H9 (cell line): ENCODE measurements at regions not wholly inside any gene's neighbourhood (a gene's known extent, or its start where the extent isn't known, plus 50 kb on each side); places are given as distances from the start of the nearest gene placed in this dataset.

ENCODE experiments used
- DNase-seq: peaks from one replicate; pipeline ENCODE4 v3.0.0-alpha.2; 2017
- H2AFZ ChIP-seq: one replicate; pipeline ENCODE4 v1.6.1; 2013; ENCODE audit warnings: mild to moderate bottlenecking, low read length, control low read depth, moderate library complexity
- H2AK5ac ChIP-seq: 2 replicates; pipeline ENCODE4 v1.6.1; 2013; ENCODE audit warnings: low read length, control low read depth, mixed read lengths; ENCODE audit not compliant: insufficient read length
- H2BK120ac ChIP-seq: one replicate; pipeline ENCODE4 v1.6.1; 2013; ENCODE audit warnings: low read depth, mild to moderate bottlenecking, low read length, control low read depth, inconsistent platforms; ENCODE audit not compliant: poor library complexity, severe bottlenecking
- H2BK12ac ChIP-seq: 2 replicates; pipeline ENCODE4 v1.6.1; 2013; ENCODE audit warnings: low read length, control low read depth, mixed read lengths, low read depth; ENCODE audit not compliant: insufficient read length
- H2BK15ac ChIP-seq: 2 replicates; pipeline ENCODE4 v1.6.1; 2013; ENCODE audit warnings: low read depth, low read length, control low read depth
- H2BK20ac ChIP-seq: one replicate; pipeline ENCODE4 v1.6.1; 2013; ENCODE audit warnings: low read depth, mild to moderate bottlenecking, low read length, control low read depth, inconsistent platforms; ENCODE audit not compliant: poor library complexity, severe bottlenecking
- H2BK5ac ChIP-seq: 2 replicates; pipeline ENCODE4 v1.6.1; 2013; ENCODE audit warnings: low read length, control low read depth, mixed read lengths; ENCODE audit not compliant: insufficient read length
- H3K14ac ChIP-seq: 2 replicates; pipeline ENCODE4 v1.6.1; 2013; ENCODE audit warnings: low read length, control low read depth; ENCODE audit not compliant: insufficient read depth
- H3K18ac ChIP-seq: 2 replicates; pipeline ENCODE4 v1.6.1; 2013; ENCODE audit warnings: low read depth, mild to moderate bottlenecking, mixed read lengths, low read length, control low read depth; ENCODE audit not compliant: insufficient read length
- H3K23ac ChIP-seq: 2 replicates; pipeline ENCODE4 v1.6.1; 2013; ENCODE audit warnings: low read length, control low read depth, mixed read lengths, low read depth; ENCODE audit not compliant: insufficient read length
- H3K23me2 ChIP-seq: 2 replicates; pipeline ENCODE4 v1.6.1; 2013; ENCODE audit warnings: low read depth, mild to moderate bottlenecking, mixed read lengths, low read length, control low read depth; ENCODE audit not compliant: insufficient read length, poor library complexity, severe bottlenecking
- H3K27ac ChIP-seq: 2 replicates; pipeline ENCODE4 v1.5.1; 2013; ENCODE audit warnings: low read length, control low read depth, mixed read lengths, low read depth; ENCODE audit not compliant: insufficient read length
- H3K27me3 ChIP-seq: 2 replicates; pipeline ENCODE4 v1.6.1; 2013; ENCODE audit warnings: low read length, control low read depth, inconsistent platforms; ENCODE audit not compliant: insufficient read depth
- H3K4ac ChIP-seq: 2 replicates; pipeline ENCODE4 v1.6.1; 2013; ENCODE audit warnings: low read depth, mild to moderate bottlenecking, control low read depth, inconsistent platforms, low read length, moderate library complexity
- H3K4me1 ChIP-seq: 2 replicates; pipeline ENCODE4 v1.6.1; 2013; ENCODE audit warnings: low read length, control low read depth, inconsistent platforms; ENCODE audit not compliant: insufficient read depth
- H3K4me2 ChIP-seq: 2 replicates; pipeline ENCODE4 v1.6.1; 2013; ENCODE audit warnings: low read length, control low read depth, mixed read lengths; ENCODE audit not compliant: insufficient read length, insufficient read depth
- H3K56ac ChIP-seq: 2 replicates; pipeline ENCODE4 v1.6.1; 2013; ENCODE audit warnings: low read depth, mild to moderate bottlenecking, mixed read lengths, low read length, control low read depth; ENCODE audit not compliant: insufficient read length
- H3K79me1 ChIP-seq: 2 replicates; pipeline ENCODE4 v1.6.1; 2013; ENCODE audit warnings: low read depth, mild to moderate bottlenecking, moderate library complexity, low read length, control low read depth, inconsistent platforms; ENCODE audit not compliant: insufficient read depth, poor library complexity, severe bottlenecking
- H3K79me2 ChIP-seq: 2 replicates; pipeline ENCODE4 v1.6.1; 2013; ENCODE audit warnings: low read length, control low read depth, inconsistent platforms; ENCODE audit not compliant: insufficient read depth
- H3K9ac ChIP-seq: 2 replicates; pipeline ENCODE4 v1.6.1; 2013; ENCODE audit warnings: low read length, control low read depth, mixed read lengths; ENCODE audit not compliant: insufficient read length; ENCODE audit errors: extremely low read depth
- H3K9me3 ChIP-seq: one replicate; pipeline ENCODE4 v1.6.1; 2013; ENCODE audit warnings: low read depth, low read length, inconsistent platforms; ENCODE audit not compliant: control insufficient read depth
- H3T11ph ChIP-seq: one replicate; pipeline ENCODE4 v1.6.1; 2013; ENCODE audit warnings: mild to moderate bottlenecking, low read length, control low read depth, inconsistent platforms
- H4K20me1 ChIP-seq: one replicate; pipeline ENCODE4 v1.6.1; 2013; ENCODE audit not compliant: control insufficient read depth, insufficient read length, insufficient read depth
- H4K5ac ChIP-seq: 2 replicates; pipeline ENCODE4 v1.6.1; 2013; ENCODE audit warnings: low read depth, mild to moderate bottlenecking, mixed read lengths, low read length, control low read depth; ENCODE audit not compliant: insufficient read length
- H4K8ac ChIP-seq: replicated peaks from 2 replicates; pipeline ENCODE4 v1.6.1; 2013; ENCODE audit warnings: low read length, control low read depth, mixed read lengths, low read depth; ENCODE audit not compliant: insufficient read length
- H4K91ac ChIP-seq: 2 replicates; pipeline ENCODE4 v1.6.1; 2013; ENCODE audit warnings: low read depth, mild to moderate bottlenecking, moderate library complexity, mixed read lengths, low read length, control low read depth; ENCODE audit not compliant: insufficient read length
- H3K27ac Mint-ChIP-seq, 3 experiments: 2 replicates in 2 of 3; 3 replicates in 1 of 3; pipeline ENCODE4 v1.8.0; 2020 to 2021; ENCODE audit warnings: mixed read lengths in 3 of 3, mild to moderate bottlenecking in 1 of 3, moderate library complexity in 1 of 3
- H3K27me3 Mint-ChIP-seq: 2 replicates; pipeline ENCODE4 v1.8.0; 2021; ENCODE audit warnings: low read depth, mild to moderate bottlenecking, moderate library complexity, mixed read lengths
- H3K36me3 Mint-ChIP-seq, 3 experiments: 2 replicates in 2 of 3; 3 replicates in 1 of 3; pipeline ENCODE4 v1.8.0; 2020 to 2021; ENCODE audit warnings: low read depth in 3 of 3, mixed read lengths in 3 of 3; ENCODE audit not compliant: insufficient read depth in 1 of 3
- H3K4me1 Mint-ChIP-seq, 2 experiments: 2 replicates each; pipeline ENCODE4 v1.8.0; 2020; ENCODE audit warnings: mixed read lengths in 2 of 2
- H3K4me3 Mint-ChIP-seq, 2 experiments: 2 replicates in 1 of 2; 3 replicates in 1 of 2; pipeline ENCODE4 v1.8.0; 2020 to 2021; ENCODE audit warnings: mild to moderate bottlenecking in 2 of 2, mixed read lengths in 2 of 2, moderate library complexity in 1 of 2
- H3K9me3 Mint-ChIP-seq, 2 experiments: 2 replicates in 1 of 2; 3 replicates in 1 of 2; pipeline ENCODE4 v1.8.0; 2020; ENCODE audit warnings: mild to moderate bottlenecking in 2 of 2, mixed read lengths in 2 of 2, moderate library complexity in 1 of 2
- WGBS: extraction: QIAGEN DNeasy Blood & Tissue Kit; methylation state at CpG from one replicate; pipeline ENCODE4 v1.1.7; 2013; ENCODE audit warnings: missing lambda C conversion rate, low lambda C conversion rate, mixed read lengths; ENCODE audit not compliant: insufficient read length; ENCODE audit errors: extremely low coverage; 5-methylcytosine and 5-hydroxymethylcytosine counted together
- TF ChIP-seq, protein P1 (sequence below): fragments of 200-600 bp; sonication (generic); conservative IDR thresholded peaks from 3 replicates; pipeline ENCODE4 v1.8.0; 2021; ENCODE audit warnings: antibody characterized with exemption, mild to moderate bottlenecking

DNA sequence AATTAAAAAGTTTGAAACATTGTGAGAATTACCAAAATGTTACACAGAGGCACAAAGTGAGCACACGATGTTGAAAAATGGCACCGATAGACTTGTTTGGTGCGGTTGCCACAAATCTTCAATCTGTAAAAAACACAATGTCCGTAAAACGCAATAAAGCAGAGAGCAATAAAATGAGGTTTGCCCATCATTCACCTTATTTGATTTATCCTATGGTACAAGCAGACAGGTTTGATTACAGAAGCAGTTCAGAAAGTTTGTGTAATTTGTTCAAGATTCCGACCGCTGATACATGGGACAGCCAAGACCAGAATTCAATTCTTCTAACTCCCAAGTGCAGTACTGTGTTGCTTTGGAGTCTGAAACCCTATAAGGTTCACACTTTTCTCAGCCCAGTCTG, 318.3 kb upstream of the PROX1 start:
- peaks cover 0 to under 1% of the 10 kb centered on the region in 2 experiments; a peak in 3 of 5 replicates for H3K9me3 Mint-ChIP-seq
- no peak overlapping the region for H3K27ac ChIP-seq
- H3K23me2 ChIP-seq, result no peaks in the 10 kb centered on the region
- H2BK5ac ChIP-seq, result no peak overlapping the region
- no peak overlapping the region for H2BK20ac ChIP-seq
- no peak overlapping the region for H3K4ac ChIP-seq
- H3K79me1 ChIP-seq, result no peaks in the 10 kb centered on the region
- no peak for DNase-seq
- H2AK5ac ChIP-seq, result no peak overlapping the region
- no peak overlapping the region for H4K8ac ChIP-seq
- H3K27ac Mint-ChIP-seq, result no peak overlapping the region; a peak in 1 of 7 replicates
- no peak overlapping the region for H3K9ac ChIP-seq
- H3K27me3 Mint-ChIP-seq, result peaks cover 29% of the 10 kb centered on the region
- no peak overlapping the region for H3K23ac ChIP-seq
- H2AFZ ChIP-seq, result no peak overlapping the region
- H4K91ac ChIP-seq, result no peak overlapping the region
- H3K56ac ChIP-seq, result no peak overlapping the region
- peaks cover 18 to 20% of the 10 kb centered on the region in 2 experiments for H3K4me1 Mint-ChIP-seq
- no peaks in the 10 kb centered on the region for H3K79me2 ChIP-seq
- H3K4me3 Mint-ChIP-seq, result no peak overlapping the region; a peak in 1 of 5 replicates
- H3K4me1 ChIP-seq, result peaks cover 8% of the 10 kb centered on the region; the same call in 1 of the 2 replicates
- no peak overlapping the region for H3K14ac ChIP-seq
- TF ChIP-seq, protein P1, sequence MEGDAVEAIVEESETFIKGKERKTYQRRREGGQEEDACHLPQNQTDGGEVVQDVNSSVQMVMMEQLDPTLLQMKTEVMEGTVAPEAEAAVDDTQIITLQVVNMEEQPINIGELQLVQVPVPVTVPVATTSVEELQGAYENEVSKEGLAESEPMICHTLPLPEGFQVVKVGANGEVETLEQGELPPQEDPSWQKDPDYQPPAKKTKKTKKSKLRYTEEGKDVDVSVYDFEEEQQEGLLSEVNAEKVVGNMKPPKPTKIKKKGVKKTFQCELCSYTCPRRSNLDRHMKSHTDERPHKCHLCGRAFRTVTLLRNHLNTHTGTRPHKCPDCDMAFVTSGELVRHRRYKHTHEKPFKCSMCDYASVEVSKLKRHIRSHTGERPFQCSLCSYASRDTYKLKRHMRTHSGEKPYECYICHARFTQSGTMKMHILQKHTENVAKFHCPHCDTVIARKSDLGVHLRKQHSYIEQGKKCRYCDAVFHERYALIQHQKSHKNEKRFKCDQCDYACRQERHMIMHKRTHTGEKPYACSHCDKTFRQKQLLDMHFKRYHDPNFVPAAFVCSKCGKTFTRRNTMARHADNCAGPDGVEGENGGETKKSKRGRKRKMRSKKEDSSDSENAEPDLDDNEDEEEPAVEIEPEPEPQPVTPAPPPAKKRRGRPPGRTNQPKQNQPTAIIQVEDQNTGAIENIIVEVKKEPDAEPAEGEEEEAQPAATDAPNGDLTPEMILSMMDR, result no peak
- H3K4me2 ChIP-seq, result no peak overlapping the region
- H3K27me3 ChIP-seq, result no peaks in the 10 kb centered on the region
- no peak overlapping the region for H2BK12ac ChIP-seq
- H3K18ac ChIP-seq, result no peak overlapping the region
- H4K20me1 ChIP-seq, result no peaks in the 10 kb centered on the region
- H2BK15ac ChIP-seq, result no peak overlapping the region
- H3K9me3 ChIP-seq, result no peaks in the 10 kb centered on the region
- H2BK120ac ChIP-seq, result no peak overlapping the region
- no peak overlapping the region for H4K5ac ChIP-seq
- no peaks in the 10 kb centered on the region for H3K36me3 Mint-ChIP-seq
- WGBS, result no CpG with 5 or more reads among the region's 7 CpGs
- no peak overlapping the region for H3T11ph ChIP-seq
